IPS-20b (cell line): ENCODE measurements at regions not wholly inside any gene's neighbourhood (a gene's known extent, or its start where the extent isn't known, plus 50 kb on each side); places are given as distances from the start of the nearest gene placed in this dataset.

Source experiments
- H3K27ac ChIP-seq: one replicate; pipeline ENCODE4 v1.5.1; 2013; ENCODE audit warnings: low read length
- H3K27me3 ChIP-seq: 2 replicates; pipeline ENCODE4 v1.6.1; 2013; ENCODE audit warnings: mild to moderate bottlenecking, low read length, inconsistent platforms; ENCODE audit not compliant: insufficient read depth
- H3K36me3 ChIP-seq: 2 replicates; pipeline ENCODE4 v1.6.1; 2013; ENCODE audit warnings: low read depth, mild to moderate bottlenecking, inconsistent platforms, low read length, moderate library complexity; ENCODE audit not compliant: insufficient read depth
- H3K4me1 ChIP-seq: 2 replicates; pipeline ENCODE4 v1.6.1; 2013; ENCODE audit warnings: mild to moderate bottlenecking, control low read depth, inconsistent platforms, low read length, moderate library complexity; ENCODE audit not compliant: insufficient read depth
- H3K4me3 ChIP-seq: 2 replicates; pipeline ENCODE4 v1.5.1; 2013; ENCODE audit warnings: mild to moderate bottlenecking, low read length, inconsistent platforms
- H3K9ac ChIP-seq: 2 replicates; pipeline ENCODE4 v1.6.1; 2013; ENCODE audit warnings: low read depth, mild to moderate bottlenecking, inconsistent platforms, low read length, moderate library complexity
- H3K9me3 ChIP-seq: 2 replicates; pipeline ENCODE4 v1.6.1; 2013; ENCODE audit warnings: mild to moderate bottlenecking, low read depth, low read length, inconsistent platforms; ENCODE audit not compliant: insufficient read depth

GRCh38 chr10:105383978-105384377 lies 742.9 kb downstream of the SORCS3 start:
- Histone ChIP-seq H3K4me1 (no peaks in the 10 kb centered on the region), H3K4me3 (no peak overlapping the region), H3K36me3 (no peaks in the 10 kb centered on the region), H3K9me3 (no peaks in the 10 kb centered on the region), H3K9ac (no peak overlapping the region), H3K27ac (no peak overlapping the region), H3K27me3 (no peaks in the 10 kb centered on the region)

DNA sequence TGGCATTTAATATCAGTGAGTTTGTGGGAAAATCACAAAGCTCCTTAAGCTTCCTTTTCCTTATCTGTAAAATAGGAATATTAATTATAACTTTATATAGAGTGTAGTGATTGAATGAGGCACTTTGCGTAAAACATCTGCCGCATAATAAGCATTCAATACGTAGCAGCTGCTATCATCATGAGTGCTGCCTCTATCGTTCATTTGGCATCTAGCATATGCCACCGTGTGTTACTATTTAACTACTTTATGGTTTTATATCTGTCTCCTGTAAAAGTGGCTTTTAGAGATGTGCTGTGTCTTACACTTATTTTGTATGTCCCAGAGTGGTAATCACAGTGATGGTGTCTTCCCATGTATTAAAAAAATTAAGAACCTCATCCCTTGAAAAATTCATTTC lies 729.6 kb downstream of the SORCS3 start:
- no peaks in the 10 kb centered on the region for H3K4me1 ChIP-seq
- no peaks in the 10 kb centered on the region for H3K27me3 ChIP-seq
- no peak overlapping the region for H3K4me3 ChIP-seq
- no peaks in the 10 kb centered on the region for H3K9me3 ChIP-seq
- no peak overlapping the region for H3K27ac ChIP-seq
- no peaks in the 10 kb centered on the region for H3K36me3 ChIP-seq
- H3K9ac ChIP-seq, result no peak overlapping the region

GRCh38 chr10:105359708-105360107 lies 718.6 kb downstream of the SORCS3 start:
- Histone ChIP-seq H3K4me1 (no peaks in the 10 kb centered on the region), H3K9ac (no peak overlapping the region), H3K36me3 (no peaks in the 10 kb centered on the region), H3K27ac (no peak overlapping the region), H3K4me3 (no peak overlapping the region), H3K27me3 (no peaks in the 10 kb centered on the region), H3K9me3 (no peaks in the 10 kb centered on the region; the same call in 1 of the 2 replicates)

- no peaks in the 10 kb centered on the region for H3K27me3 ChIP-seq
- H3K4me1 ChIP-seq, result no peaks in the 10 kb centered on the region
- H3K9me3 ChIP-seq, result no peaks in the 10 kb centered on the region; the same call in 1 of the 2 replicates
- no peaks in the 10 kb centered on the region for H3K36me3 ChIP-seq
- H3K4me3 ChIP-seq, result no peak overlapping the region
- H3K9ac ChIP-seq, result no peak overlapping the region
- H3K27ac ChIP-seq, result no peak overlapping the region
These were observed 717.8 kb downstream of the SORCS3 start for GRCh38 chr10:105358911-105359310.

GRCh38 chr10:105356626-105357025 lies 715.5 kb downstream of the SORCS3 start:
- Histone ChIP-seq H3K36me3 (no peaks in the 10 kb centered on the region), H3K27ac (no peak overlapping the region), H3K27me3 (no peaks in the 10 kb centered on the region), H3K9me3 (no peaks in the 10 kb centered on the region), H3K4me3 (no peak overlapping the region), H3K4me1 (no peaks in the 10 kb centered on the region), H3K9ac (no peak overlapping the region)

GRCh38 chr10:105354010-105354409 lies 712.9 kb downstream of the SORCS3 start:
- Histone ChIP-seq H3K4me3 (no peak overlapping the region), H3K36me3 (no peaks in the 10 kb centered on the region), H3K4me1 (peaks cover 4% of the 10 kb centered on the region; the same call in 1 of the 2 replicates), H3K9me3 (no peaks in the 10 kb centered on the region), H3K27me3 (no peaks in the 10 kb centered on the region), H3K9ac (no peak overlapping the region), H3K27ac (no peak overlapping the region)

- Histone ChIP-seq H3K9me3 (no peaks in the 10 kb centered on the region), H3K27me3 (no peaks in the 10 kb centered on the region), H3K9ac (no peak overlapping the region), H3K36me3 (no peaks in the 10 kb centered on the region), H3K4me3 (no peak overlapping the region), H3K4me1 (peaks cover 4% of the 10 kb centered on the region; the same call in 1 of the 2 replicates), H3K27ac (no peak overlapping the region)
These were observed 711.7 kb downstream of the SORCS3 start for GRCh38 chr10:105352827-105353226.

DNA sequence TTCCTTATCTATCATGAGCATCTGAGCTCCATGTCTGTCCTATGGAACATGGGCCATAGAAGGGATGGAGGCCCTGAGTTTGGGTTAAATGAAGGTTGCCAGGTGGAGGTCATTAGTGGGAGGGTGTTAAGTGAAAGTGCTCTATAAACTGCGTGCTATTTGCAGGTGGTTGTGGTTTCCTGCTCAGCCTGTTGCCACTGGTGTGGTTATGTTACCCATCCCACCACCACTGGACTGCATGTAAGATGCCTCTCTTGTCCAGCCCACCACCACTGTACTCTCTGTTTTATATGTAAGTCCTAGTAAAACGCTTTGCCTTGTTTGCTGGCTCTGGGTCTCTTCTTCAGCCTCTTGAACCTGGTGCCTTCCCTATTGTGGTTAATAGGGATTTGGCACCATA lies 711.2 kb downstream of the SORCS3 start:
- Histone ChIP-seq H3K27me3 (no peaks in the 10 kb centered on the region), H3K36me3 (no peaks in the 10 kb centered on the region), H3K9ac (no peak overlapping the region), H3K27ac (no peak overlapping the region), H3K4me1 (peaks cover 4% of the 10 kb centered on the region; the same call in 1 of the 2 replicates), H3K4me3 (no peak overlapping the region), H3K9me3 (no peaks in the 10 kb centered on the region)

- Histone ChIP-seq H3K9me3 (no peaks in the 10 kb centered on the region), H3K36me3 (no peaks in the 10 kb centered on the region), H3K4me3 (no peak overlapping the region), H3K27ac (no peak overlapping the region), H3K27me3 (no peaks in the 10 kb centered on the region), H3K4me1 (peaks cover 4% of the 10 kb centered on the region; the same call in 1 of the 2 replicates), H3K9ac (no peak overlapping the region)
These were observed 710.1 kb downstream of the SORCS3 start for GRCh38 chr10:105351187-105351586.

DNA sequence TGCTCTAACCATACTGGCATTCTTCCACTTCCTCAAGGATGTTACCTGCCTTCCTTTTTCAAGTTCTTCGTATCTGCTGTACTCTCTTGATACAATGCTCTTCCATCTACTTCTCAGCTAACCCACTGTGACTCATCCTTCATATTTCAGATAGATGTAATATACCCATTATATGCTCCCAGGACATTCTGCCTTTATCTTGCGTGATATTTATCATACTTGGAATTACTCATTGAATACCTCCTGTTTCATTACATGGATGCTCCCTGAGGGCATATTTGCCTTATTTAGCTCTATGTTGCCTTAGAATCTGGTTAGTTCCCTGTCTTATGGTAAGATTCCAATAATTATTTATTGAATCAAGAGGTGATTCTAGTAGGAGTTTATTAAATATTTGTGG lies 706.4 kb downstream of the SORCS3 start:
- no peaks in the 10 kb centered on the region for H3K36me3 ChIP-seq
- H3K27ac ChIP-seq, result no peak overlapping the region
- no peaks in the 10 kb centered on the region for H3K27me3 ChIP-seq
- H3K4me1 ChIP-seq, result peaks cover 4% of the 10 kb centered on the region; the same call in 1 of the 2 replicates
- no peaks in the 10 kb centered on the region for H3K9me3 ChIP-seq
- H3K9ac ChIP-seq, result no peak overlapping the region
- no peak overlapping the region for H3K4me3 ChIP-seq

- Histone ChIP-seq H3K9me3 (no peaks in the 10 kb centered on the region), H3K27me3 (no peaks in the 10 kb centered on the region), H3K4me1 (no peaks in the 10 kb centered on the region), H3K36me3 (no peaks in the 10 kb centered on the region), H3K27ac (no peak overlapping the region), H3K9ac (no peak overlapping the region), H3K4me3 (no peak overlapping the region)
These were observed 701.5 kb downstream of the SORCS3 start for GRCh38 chr10:105342606-105343005.

- no peak overlapping the region for H3K9ac ChIP-seq
- no peaks in the 10 kb centered on the region for H3K4me1 ChIP-seq
- no peak overlapping the region for H3K27ac ChIP-seq
- no peaks in the 10 kb centered on the region for H3K9me3 ChIP-seq
- H3K36me3 ChIP-seq, result no peaks in the 10 kb centered on the region
- no peaks in the 10 kb centered on the region for H3K27me3 ChIP-seq
- no peak overlapping the region for H3K4me3 ChIP-seq
These were observed 698.6 kb downstream of the SORCS3 start for GRCh38 chr10:105339669-105340068.
